Neural progenitor cell (in vitro differentiated cells): ENCODE measurements at regions not wholly inside any gene's neighbourhood (a gene's known extent, or its start where the extent isn't known, plus 50 kb on each side); places are given as distances from the start of the nearest gene placed in this dataset.

Experiments used
- DNase-seq: peaks from one replicate; pipeline ENCODE4 v3.0.0-alpha.2; 2016; ENCODE audit warnings: low spot score
- H2AFZ ChIP-seq: fragments of 200-600 bp; sonication (generic); replicated peaks from 2 replicates; pipeline ENCODE4 v1.6.1; 2016; ENCODE audit warnings: antibody characterized with exemption
- H3F3A ChIP-seq: fragments of 200-600 bp; sonication (generic); 2 replicates; pipeline ENCODE4 v1.6.1; 2016; ENCODE audit warnings: antibody characterized with exemption, low read depth
- H3K27ac ChIP-seq: fragments of 200-600 bp; sonication (generic); 2 replicates; pipeline ENCODE4 v1.5.1; 2016; ENCODE audit warnings: mild to moderate bottlenecking
- H3K27me3 ChIP-seq: fragments of 200-600 bp; sonication (generic); 2 replicates; pipeline ENCODE4 v1.6.1; 2016; ENCODE audit warnings: mild to moderate bottlenecking, moderate library complexity
- H3K36me3 ChIP-seq: fragments of 200-600 bp; sonication (generic); 2 replicates; pipeline ENCODE4 v1.5.1; 2016
- H3K4me1 ChIP-seq: fragments of 200-600 bp; sonication (generic); 2 replicates; pipeline ENCODE4 v1.6.1; 2016; ENCODE audit warnings: mixed run types
- H3K4me2 ChIP-seq: fragments of 200-600 bp; sonication (generic); 2 replicates; pipeline ENCODE4 v1.6.1; 2016
- H3K4me3 ChIP-seq: fragments of 200-600 bp; sonication (generic); 2 replicates; pipeline ENCODE4 v1.5.1; 2016
- H3K79me2 ChIP-seq: fragments of 200-600 bp; sonication (generic); 2 replicates; pipeline ENCODE4 v1.6.1; 2016; ENCODE audit warnings: low read depth
- H3K9ac ChIP-seq: fragments of 200-600 bp; sonication (generic); 2 replicates; pipeline ENCODE4 v1.6.1; 2016
- H3K9me3 ChIP-seq: fragments of 200-600 bp; sonication (generic); 2 replicates; pipeline ENCODE4 v1.5.1; 2016; ENCODE audit warnings: low read depth
- H4K20me1 ChIP-seq: fragments of 200-600 bp; sonication (generic); 2 replicates; pipeline ENCODE4 v1.6.1; 2016; ENCODE audit warnings: low read depth
- H3K27ac Mint-ChIP-seq: 3 replicates; pipeline ENCODE4 v1.8.0; 2021; ENCODE audit warnings: mixed read lengths
- H3K27me3 Mint-ChIP-seq: 2 replicates; pipeline ENCODE4 v1.8.0; 2022; ENCODE audit warnings: low read depth, mild to moderate bottlenecking, inconsistent platforms, moderate library complexity, mixed read lengths; ENCODE audit not compliant: insufficient read depth
- H3K36me3 Mint-ChIP-seq: 3 replicates; pipeline ENCODE4 v1.8.0; 2021; ENCODE audit warnings: mixed read lengths
- H3K4me1 Mint-ChIP-seq: 3 replicates; pipeline ENCODE4 v1.8.0; 2021; ENCODE audit warnings: mixed read lengths
- H3K4me3 Mint-ChIP-seq: 3 replicates; pipeline ENCODE4 v1.8.0; 2021; ENCODE audit warnings: mild to moderate bottlenecking, moderate library complexity, mixed read lengths
- H3K9me3 Mint-ChIP-seq: 3 replicates; pipeline ENCODE4 v1.8.0; 2020; ENCODE audit warnings: mixed read lengths
- EZH2 ChIP-seq: fragments of 200-600 bp; sonication (generic); IDR thresholded peaks from 2 replicates; pipeline ENCODE4 v1.6.1; 2017; ENCODE audit warnings: antibody characterized with exemption, mild to moderate bottlenecking, moderate library complexity
- EZH2phosphoT487 ChIP-seq: fragments of 200-600 bp; sonication (generic); IDR thresholded peaks from 2 replicates; pipeline ENCODE4 v1.6.1; 2017; ENCODE audit warnings: antibody characterized with exemption
- TF ChIP-seq, protein P1 (sequence below): fragments of 200-600 bp; sonication (generic); IDR thresholded peaks from 2 replicates; pipeline ENCODE4 v1.5.1; 2017; ENCODE audit warnings: antibody characterized with exemption, mild to moderate bottlenecking

DNA sequence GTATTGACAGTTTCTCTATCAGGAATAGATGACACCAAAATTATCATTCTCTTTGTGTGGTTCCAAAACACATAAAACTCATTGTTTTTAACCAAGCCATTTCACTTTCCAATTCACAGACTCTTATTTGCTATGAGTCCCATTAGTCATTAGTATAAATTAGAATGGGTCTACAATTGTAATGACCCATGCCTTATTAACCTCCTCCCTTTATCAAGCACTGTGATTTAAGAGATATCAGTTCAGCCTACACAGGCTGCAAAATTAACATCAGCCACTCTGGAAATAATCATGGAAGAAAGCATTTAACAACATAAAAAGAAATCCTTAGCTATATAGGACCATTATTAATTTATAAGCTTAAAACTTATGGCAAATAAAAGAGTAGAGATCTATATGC, 440.6 kb downstream of the GBE1 start:
- Histone ChIP-seq H3K27me3 (no peaks in the 10 kb centered on the region), H2AFZ (no peak overlapping the region), H3K9me3 (no peaks in the 10 kb centered on the region), H3K36me3 (no peaks in the 10 kb centered on the region), H3K4me1 (no peaks in the 10 kb centered on the region), H3K4me2 (no peak overlapping the region), H3K27ac (no peak overlapping the region), H4K20me1 (no peaks in the 10 kb centered on the region), H3F3A (no peaks in the 10 kb centered on the region), H3K4me3 (no peak overlapping the region), H3K9ac (no peak overlapping the region), H3K79me2 (no peaks in the 10 kb centered on the region)
- Mint-ChIP-seq H3K27ac (no peak overlapping the region), H3K27me3 (peaks cover 2% of the 10 kb centered on the region), H3K4me3 (no peak overlapping the region), H3K4me1 (no peaks in the 10 kb centered on the region), H3K9me3 (no peaks in the 10 kb centered on the region), H3K36me3 (no peaks in the 10 kb centered on the region)
- TF ChIP-seq, protein P1, sequence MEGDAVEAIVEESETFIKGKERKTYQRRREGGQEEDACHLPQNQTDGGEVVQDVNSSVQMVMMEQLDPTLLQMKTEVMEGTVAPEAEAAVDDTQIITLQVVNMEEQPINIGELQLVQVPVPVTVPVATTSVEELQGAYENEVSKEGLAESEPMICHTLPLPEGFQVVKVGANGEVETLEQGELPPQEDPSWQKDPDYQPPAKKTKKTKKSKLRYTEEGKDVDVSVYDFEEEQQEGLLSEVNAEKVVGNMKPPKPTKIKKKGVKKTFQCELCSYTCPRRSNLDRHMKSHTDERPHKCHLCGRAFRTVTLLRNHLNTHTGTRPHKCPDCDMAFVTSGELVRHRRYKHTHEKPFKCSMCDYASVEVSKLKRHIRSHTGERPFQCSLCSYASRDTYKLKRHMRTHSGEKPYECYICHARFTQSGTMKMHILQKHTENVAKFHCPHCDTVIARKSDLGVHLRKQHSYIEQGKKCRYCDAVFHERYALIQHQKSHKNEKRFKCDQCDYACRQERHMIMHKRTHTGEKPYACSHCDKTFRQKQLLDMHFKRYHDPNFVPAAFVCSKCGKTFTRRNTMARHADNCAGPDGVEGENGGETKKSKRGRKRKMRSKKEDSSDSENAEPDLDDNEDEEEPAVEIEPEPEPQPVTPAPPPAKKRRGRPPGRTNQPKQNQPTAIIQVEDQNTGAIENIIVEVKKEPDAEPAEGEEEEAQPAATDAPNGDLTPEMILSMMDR: no peak
- TF ChIP-seq EZH2 (no peak), EZH2phosphoT487 (no peak)
- DNase-seq: no peak

- H3K36me3 Mint-ChIP-seq: no peaks in the 10 kb centered on the region
- Histone ChIP-seq H2AFZ (no peak overlapping the region), H4K20me1 (no peaks in the 10 kb centered on the region), H3K9ac (no peak overlapping the region), H3K27me3 (no peaks in the 10 kb centered on the region), H3K4me3 (no peak overlapping the region), H3K27ac (no peak overlapping the region), H3K4me2 (no peak overlapping the region), H3K36me3 (no peaks in the 10 kb centered on the region), H3K79me2 (no peaks in the 10 kb centered on the region), H3K9me3 (no peaks in the 10 kb centered on the region), H3F3A (no peaks in the 10 kb centered on the region), H3K4me1 (no peaks in the 10 kb centered on the region)
- H3K9me3 Mint-ChIP-seq: no peaks in the 10 kb centered on the region
- no peaks in the 10 kb centered on the region for H3K4me1 Mint-ChIP-seq
- H3K27ac Mint-ChIP-seq: no peak overlapping the region
- no peaks in the 10 kb centered on the region for H3K27me3 Mint-ChIP-seq
- H3K4me3 Mint-ChIP-seq: no peak overlapping the region
- TF ChIP-seq, protein P1: no peak
- TF ChIP-seq EZH2phosphoT487: no peak
- no peak for DNase-seq
Measured at GRCh38 chr3:81315030-81315429, 446.4 kb downstream of the GBE1 start.

DNA sequence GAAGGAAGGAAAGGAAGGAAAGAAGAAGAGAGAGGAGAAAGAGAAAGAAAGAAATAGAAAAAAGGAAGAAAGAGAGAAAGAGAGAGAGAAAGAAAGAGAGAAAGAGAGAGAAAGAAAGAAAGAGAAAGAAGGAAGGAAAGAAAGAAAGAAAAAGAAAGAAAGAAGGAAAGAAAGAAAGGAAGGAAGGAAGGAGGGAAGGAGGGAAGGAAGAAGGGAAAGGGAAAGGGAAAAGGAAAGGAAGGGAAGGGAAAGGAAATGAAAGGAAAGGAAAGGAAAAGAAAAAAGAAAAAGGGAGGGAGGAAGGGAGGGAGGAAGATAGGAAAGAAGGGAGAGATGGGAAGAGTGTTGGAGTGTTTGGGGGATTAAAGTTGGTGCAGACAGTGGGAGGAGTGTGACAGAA, 450.1 kb downstream of the GBE1 start:
- H3K4me1 Mint-ChIP-seq: no peaks in the 10 kb centered on the region

More for the DNA sequence above, 450.1 kb downstream of the GBE1 start:
- Histone ChIP-seq H3K9me3 (no peaks in the 10 kb centered on the region), H3K27me3 (no peaks in the 10 kb centered on the region), H3K79me2 (no peaks in the 10 kb centered on the region), H3K27ac (no peak overlapping the region), H3K9ac (no peak overlapping the region), H3K4me3 (no peak overlapping the region), H3K36me3 (no peaks in the 10 kb centered on the region), H3F3A (no peaks in the 10 kb centered on the region), H2AFZ (no peak overlapping the region), H4K20me1 (no peaks in the 10 kb centered on the region), H3K4me1 (no peaks in the 10 kb centered on the region), H3K4me2 (no peak overlapping the region)
- no peak for DNase-seq
- Mint-ChIP-seq H3K27ac (no peak overlapping the region), H3K36me3 (no peaks in the 10 kb centered on the region), H3K9me3 (no peaks in the 10 kb centered on the region), H3K27me3 (no peaks in the 10 kb centered on the region), H3K4me3 (no peak overlapping the region)
- TF ChIP-seq EZH2 (no peak), EZH2phosphoT487 (no peak)
- TF ChIP-seq, protein P1: no peak
